ENCODE measurements at regions not wholly inside any gene's neighbourhood (a gene's known extent, or its start where the extent isn't known, plus 50 kb on each side); places are given as distances from the start of the nearest gene placed in this dataset.

DNA sequence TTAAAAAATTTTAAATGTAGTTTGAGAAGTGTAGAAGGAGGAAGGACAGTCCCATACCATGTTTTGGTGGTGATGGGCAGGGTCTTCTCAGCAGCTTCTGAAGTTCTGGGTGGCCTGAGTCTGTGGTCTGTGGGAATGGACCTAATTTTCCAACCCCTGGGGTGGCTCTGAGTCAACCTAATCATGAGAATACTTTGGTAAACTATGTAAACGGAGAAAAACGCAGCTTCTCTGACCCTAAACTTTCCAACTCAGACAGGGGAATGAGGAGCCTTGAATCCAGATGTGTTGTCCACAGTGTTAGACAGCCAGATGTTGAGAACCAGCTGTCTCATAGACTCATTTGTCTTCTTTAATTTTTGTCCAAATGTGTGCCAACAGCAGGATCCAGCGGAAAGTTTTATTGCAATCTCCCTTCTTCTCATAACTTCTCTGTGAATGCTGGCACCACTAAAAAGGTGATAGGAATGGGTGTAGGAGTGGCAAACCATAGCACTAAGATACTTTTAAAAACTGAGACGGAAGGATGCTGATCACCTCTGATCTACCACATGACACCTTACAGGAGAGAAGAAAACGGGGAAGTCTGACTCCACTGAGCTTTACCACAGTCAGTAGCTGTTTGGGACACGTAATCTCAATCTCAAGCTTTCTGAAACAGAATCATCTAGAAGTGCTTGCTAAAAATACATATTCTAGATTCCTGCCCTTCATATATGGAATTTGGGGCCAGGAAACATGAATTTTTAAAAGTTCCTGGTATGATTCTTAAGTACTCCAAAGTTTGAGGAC is 90.5 kb upstream of the PHYHIPL start:
- H3K27ac ChIP-seq, result no peak overlapping the region
- ChIA-PET CTCF (interaction anchor here (0.6 kb wide), 1 partner anchor 501 kb away, joined by 4 read pairs; no protein-coding TSS in a partner anchor), POLR2A (ENCODE audit: low non-redundant PET) (no interaction called here)
- no peak for DNase-seq (ENCODE audit: low spot score)
- TF ChIP-seq, protein P1, sequence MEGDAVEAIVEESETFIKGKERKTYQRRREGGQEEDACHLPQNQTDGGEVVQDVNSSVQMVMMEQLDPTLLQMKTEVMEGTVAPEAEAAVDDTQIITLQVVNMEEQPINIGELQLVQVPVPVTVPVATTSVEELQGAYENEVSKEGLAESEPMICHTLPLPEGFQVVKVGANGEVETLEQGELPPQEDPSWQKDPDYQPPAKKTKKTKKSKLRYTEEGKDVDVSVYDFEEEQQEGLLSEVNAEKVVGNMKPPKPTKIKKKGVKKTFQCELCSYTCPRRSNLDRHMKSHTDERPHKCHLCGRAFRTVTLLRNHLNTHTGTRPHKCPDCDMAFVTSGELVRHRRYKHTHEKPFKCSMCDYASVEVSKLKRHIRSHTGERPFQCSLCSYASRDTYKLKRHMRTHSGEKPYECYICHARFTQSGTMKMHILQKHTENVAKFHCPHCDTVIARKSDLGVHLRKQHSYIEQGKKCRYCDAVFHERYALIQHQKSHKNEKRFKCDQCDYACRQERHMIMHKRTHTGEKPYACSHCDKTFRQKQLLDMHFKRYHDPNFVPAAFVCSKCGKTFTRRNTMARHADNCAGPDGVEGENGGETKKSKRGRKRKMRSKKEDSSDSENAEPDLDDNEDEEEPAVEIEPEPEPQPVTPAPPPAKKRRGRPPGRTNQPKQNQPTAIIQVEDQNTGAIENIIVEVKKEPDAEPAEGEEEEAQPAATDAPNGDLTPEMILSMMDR (conservative IDR thresholded peaks at IDR 0.05; ENCODE audit: low read depth), result no peak

DNA sequence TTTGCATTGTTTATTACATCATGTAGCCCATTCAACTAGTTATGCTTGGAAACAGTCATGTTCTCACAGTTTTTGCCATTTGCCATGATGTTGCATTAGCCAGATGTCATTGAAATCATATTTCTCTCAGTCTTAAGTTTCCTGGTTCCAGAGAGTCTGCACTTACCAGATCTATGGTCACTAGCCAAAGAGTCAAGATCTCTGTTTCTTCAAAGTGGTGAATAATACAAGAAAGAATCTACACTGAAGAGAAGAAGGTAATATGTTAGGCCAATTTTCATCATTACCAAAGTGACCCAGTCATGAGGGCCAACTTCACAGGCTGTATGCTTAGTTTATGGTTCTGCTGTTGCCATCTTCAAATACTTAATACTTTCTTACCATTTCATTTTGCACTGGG is 89.0 kb upstream of the PHYHIPL start:
- no peak for DNase-seq (ENCODE audit: low spot score)

DNA sequence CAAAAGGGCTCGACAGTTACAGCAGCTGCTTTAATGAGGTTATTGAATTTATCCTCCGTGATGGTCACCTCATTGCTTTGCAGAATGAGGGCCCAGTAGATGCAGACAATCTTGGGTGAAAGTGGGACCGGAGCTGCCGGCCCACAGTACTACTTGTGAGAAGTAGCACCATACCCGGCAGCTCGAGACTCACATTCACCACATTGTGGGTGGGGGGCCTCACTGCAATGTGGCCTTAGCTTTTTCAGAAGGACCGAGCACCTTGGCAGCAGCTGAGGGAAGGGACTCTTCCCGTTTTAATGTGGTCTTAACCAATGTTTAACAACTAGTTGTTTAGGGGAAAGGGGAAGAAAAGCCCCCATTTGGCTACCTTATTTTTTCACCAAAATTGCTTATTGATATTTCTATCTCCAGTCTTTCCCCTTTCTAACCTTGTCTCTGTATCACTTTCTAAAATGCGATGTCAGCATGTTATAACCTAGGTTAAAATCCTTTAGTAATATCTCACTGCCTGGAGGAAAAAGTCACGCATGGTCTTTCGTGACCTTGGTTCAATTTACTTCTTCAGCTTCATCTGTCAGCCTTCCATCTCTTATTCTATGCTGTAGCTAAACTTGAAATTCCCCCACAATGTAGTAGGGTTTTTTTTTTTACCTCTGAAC is 87.4 kb upstream of the PHYHIPL start:
- no peak for DNase-seq (ENCODE audit: low spot score)
- no peak overlapping the region for H3K27ac ChIP-seq
- TF ChIP-seq, protein P1 (conservative IDR thresholded peaks at IDR 0.05; ENCODE audit: low read depth), result no peak
- ChIA-PET POLR2A (ENCODE audit: low non-redundant PET) (no interaction called here), CTCF (no interaction called here)

More for the DNA sequence above, 89.0 kb upstream of the PHYHIPL start:
- ChIA-PET CTCF (interaction anchor here (0.6 kb wide), 1 partner anchor 75 kb away, joined by 5 read pairs; no protein-coding TSS in a partner anchor), POLR2A (ENCODE audit: low non-redundant PET) (no interaction called here)
- TF ChIP-seq, protein P1 (conservative IDR thresholded peaks at IDR 0.05; ENCODE audit: low read depth), result no peak
- no peak overlapping the region for H3K27ac ChIP-seq

DNA sequence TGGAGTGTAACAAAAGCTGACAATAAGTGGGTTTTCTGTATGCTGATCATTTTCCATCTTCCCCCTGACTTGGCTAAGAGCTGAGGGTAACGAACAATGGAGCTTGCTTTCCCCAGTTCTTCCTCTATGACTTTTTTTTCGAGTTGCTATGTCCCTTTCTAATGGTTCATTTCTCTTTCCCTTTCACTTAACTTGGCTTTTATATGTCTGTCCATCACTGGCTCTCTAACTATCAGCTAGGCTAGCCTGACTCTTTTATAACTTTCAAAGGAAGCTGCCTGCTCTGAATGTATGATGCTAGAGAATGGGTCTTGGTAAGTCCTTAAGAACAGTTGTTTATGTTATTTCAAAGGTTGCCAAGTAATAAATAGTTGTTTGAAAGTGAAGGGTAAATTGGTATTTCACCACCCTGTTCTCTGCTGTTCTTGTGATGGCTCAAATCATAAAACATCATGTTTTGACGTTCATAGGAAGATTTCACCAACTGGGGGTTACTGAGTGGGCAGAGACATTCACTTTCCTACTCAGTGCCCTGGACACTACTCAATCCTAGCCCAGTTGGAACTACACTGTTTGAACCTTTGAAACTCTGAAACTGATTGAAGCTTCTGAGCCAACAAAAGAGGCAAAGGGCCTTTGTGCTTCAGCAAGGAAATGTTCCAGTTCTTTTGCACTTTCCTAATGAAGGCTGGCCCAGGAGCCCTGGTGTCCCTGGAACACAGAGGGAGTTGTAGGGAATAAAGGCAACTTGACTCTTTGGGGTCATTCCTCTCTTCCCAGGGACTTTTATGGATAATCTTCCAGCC is 85.4 kb upstream of the PHYHIPL start:
- TF ChIP-seq, protein P1 (conservative IDR thresholded peaks at IDR 0.05; ENCODE audit: low read depth), result no peak
- ChIA-PET POLR2A (ENCODE audit: low non-redundant PET) (no interaction called here), CTCF (interaction anchor here (0.6 kb wide), 1 partner anchor 10 kb away, joined by 3 read pairs; no protein-coding TSS in a partner anchor)
- no peak overlapping the region for H3K27ac ChIP-seq
- DNase-seq (ENCODE audit: low spot score), result no peak

DNA sequence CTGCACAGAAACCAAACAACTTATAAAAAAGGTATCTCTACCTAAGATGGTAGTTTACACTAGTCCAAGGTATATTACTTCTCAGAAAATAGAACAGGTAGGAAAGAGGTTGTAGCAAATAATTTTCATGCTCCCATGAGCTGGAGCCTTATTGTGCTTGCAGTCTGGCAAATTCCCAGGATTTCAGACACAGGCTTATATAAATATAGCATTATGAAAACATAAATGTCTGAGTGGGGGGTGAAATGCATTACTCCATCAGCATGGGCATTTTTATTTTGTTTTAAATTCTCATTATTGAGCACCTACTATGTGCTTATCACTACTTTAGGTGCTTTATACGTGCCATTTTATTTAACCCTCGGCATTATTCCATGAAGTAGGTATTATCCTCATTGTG is 83.0 kb upstream of the PHYHIPL start:
- ChIA-PET POLR2A (ENCODE audit: low non-redundant PET) (no interaction called here), CTCF (no interaction called here)
- TF ChIP-seq, protein P1 (conservative IDR thresholded peaks at IDR 0.05; ENCODE audit: low read depth), result no peak
- DNase-seq (ENCODE audit: low spot score), result no peak
- H3K27ac ChIP-seq, result no peak overlapping the region

DNA sequence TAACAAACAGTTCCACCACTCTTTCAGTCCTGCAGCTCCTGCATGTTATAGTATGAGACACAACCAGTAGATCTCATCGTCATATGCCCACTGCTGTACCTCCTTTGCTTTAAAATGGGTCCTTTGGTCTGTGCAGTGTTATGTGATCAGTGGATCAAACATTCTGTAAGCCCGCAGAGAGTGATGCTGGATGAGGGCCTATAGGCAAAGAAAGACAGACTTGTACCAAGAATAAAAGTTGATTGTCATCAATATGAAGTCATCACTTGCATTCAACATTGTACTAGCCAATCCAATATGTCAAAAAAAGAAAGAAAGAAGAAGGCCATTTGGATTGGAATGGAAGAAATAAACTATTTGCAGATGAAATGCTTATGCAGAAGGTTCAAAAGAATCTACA is 79.8 kb upstream of the PHYHIPL start:
- ChIA-PET POLR2A (ENCODE audit: low non-redundant PET) (no interaction called here), CTCF (no interaction called here)
- TF ChIP-seq, protein P1 (conservative IDR thresholded peaks at IDR 0.05; ENCODE audit: low read depth), result no peak
- DNase-seq (ENCODE audit: low spot score), result no peak
- no peak overlapping the region for H3K27ac ChIP-seq

Measured in RWPE1 (cell line).